HepG2 (cell line): ENCODE measurements at regions not wholly inside any gene's neighbourhood (a gene's known extent, or its start where the extent isn't known, plus 50 kb on each side); places are given as distances from the start of the nearest gene placed in this dataset.
"Not testable (repeated sequence)": the region's sequence is repeated elsewhere in the genome, so short reads cannot be mapped to it uniquely, and the experiment has no call there.

ENCODE experiments used
- ATAC-seq: fragments of 200-7000 bp; cut with Tn5 transposase; 3 replicates; pipeline ENCODE4 v1.9.1; 2020; ENCODE audit warnings: mild to moderate bottlenecking, moderate library complexity
- BruUV-seq: library from RNA; stranded (reverse); fragments of 400-500 nt; replicated peaks from 2 replicates; lab custom pipeline; 2021; lab: Mats Ljungman, UMichigan
- CTCF ChIA-PET: fragments of 300-600 bp; formaldehyde crosslinking; extraction: SDS; loops from one replicate; lab custom pipeline; 2021; ENCODE audit warnings: low total read pairs, inconsistent platforms, low intra/inter-chr PET ratio; lab: Yijun Ruan, JAX
- POLR2A ChIA-PET: fragments of 350-600 bp; sonication (Branson Sonifier 250); formaldehyde crosslinking; loops from one replicate; lab custom pipeline; 2020; ENCODE audit warnings: antibody characterized with exemption, inconsistent platforms; lab: Yijun Ruan, JAX
- DNase-seq: peaks from one replicate; pipeline ENCODE4 v3.0.0-alpha.2; 2015; ENCODE audit warnings: low spot score
- FAIRE-seq: peaks from 3 replicates; lab custom pipeline; 2011; peaks lifted over from hg19 to GRCh38; lab: Jason Lieb, UNC
- H2AFZ ChIP-seq: one replicate; pipeline ENCODE4 v1.6.1; 2011; ENCODE audit warnings: low read length, inconsistent platforms
- H3K27ac ChIP-seq: fragments of 300-600 bp; 3 replicates; pipeline ENCODE4 v1.8.0; 2011; ENCODE audit warnings: mixed run types, mild to moderate bottlenecking, mixed read lengths, low read length, inconsistent platforms; ENCODE audit not compliant: insufficient read depth; ENCODE audit errors: extremely low read length
- H3K27me3 ChIP-seq, 2 experiments: fragments of 200-600 bp in 1 of 2; 2 replicates in 1 of 2; 3 replicates in 1 of 2; pipeline versions ENCODE4 v1.6.0 to v1.8.0; 2011; ENCODE audit warnings: low read length in 2 of 2, mild to moderate bottlenecking in 2 of 2, moderate library complexity in 2 of 2, inconsistent platforms in 1 of 2; ENCODE audit not compliant: insufficient read depth in 2 of 2, control insufficient read depth in 1 of 2
- H3K36me3 ChIP-seq, 2 experiments: fragments of 200-600 bp in 1 of 2; replicated peaks in 1 of 2; 2 replicates in 1 of 2; 3 replicates in 1 of 2; pipeline versions ENCODE4 v1.5.1 to v1.8.0; 2011; ENCODE audit warnings: low read length in 2 of 2, inconsistent platforms in 1 of 2; ENCODE audit not compliant: insufficient read depth in 2 of 2, control insufficient read depth in 1 of 2
- H3K4me1 ChIP-seq: 2 replicates; pipeline ENCODE4 v1.5.1; 2012; ENCODE audit warnings: low read length, inconsistent platforms; ENCODE audit not compliant: insufficient read depth
- H3K4me2 ChIP-seq: 2 replicates; pipeline ENCODE4 v1.6.0; 2011; ENCODE audit warnings: low read depth, low read length, inconsistent platforms
- H3K4me3 ChIP-seq, 3 experiments: fragments of 200-600 bp in 1 of 3; sonication (generic), shearing (Covaris generic) in 1 of 3; replicated peaks in 1 of 3; 2 replicates each; pipeline ENCODE4 v1.5.1; 2011 to 2016; ENCODE audit warnings: low read length in 3 of 3, inconsistent platforms in 2 of 3, low read depth in 2 of 3, mild to moderate bottlenecking in 2 of 3, control low read depth in 1 of 3, mixed read lengths in 1 of 3; ENCODE audit not compliant: insufficient read depth in 1 of 3
- H3K79me2 ChIP-seq: one replicate; pipeline ENCODE4 v1.6.1; 2011; ENCODE audit warnings: low read length, inconsistent platforms; ENCODE audit not compliant: insufficient read depth
- H3K9ac ChIP-seq: 2 replicates; pipeline ENCODE4 v1.6.0; 2011; ENCODE audit warnings: mild to moderate bottlenecking, low read depth, low read length, inconsistent platforms; ENCODE audit not compliant: insufficient read depth
- H3K9me3 ChIP-seq: 2 replicates; pipeline ENCODE4 v1.5.1; 2012; ENCODE audit warnings: mild to moderate bottlenecking, low read length
- H4K20me1 ChIP-seq: 2 replicates; pipeline ENCODE4 v1.6.0; 2011; ENCODE audit warnings: inconsistent platforms, mild to moderate bottlenecking, low read length, moderate library complexity; ENCODE audit not compliant: insufficient read depth
- FOXA1 ChIP-seq, 2 experiments: fragments of 450-650 bp in 1 of 2; sonication (generic) in 1 of 2; formaldehyde crosslinking in 1 of 2; IDR thresholded peaks; 2 replicates each; pipeline versions ENCODE4 v1.4.0 to v1.6.1; 2016 to 2020; ENCODE audit warnings: missing genetic modification reagents in 1 of 2
- FOXA3 ChIP-seq: IDR thresholded peaks from 2 replicates; pipeline ENCODE4 v1.6.1; 2016; ENCODE audit warnings: missing genetic modification reagents, missing compliant biosample characterization
- ZMYM4 ChIP-seq: sonication (generic); formaldehyde crosslinking; IDR thresholded peaks from 2 replicates; pipeline ENCODE4 v1.8.1; 2023; ENCODE audit warnings: mild to moderate bottlenecking, missing genetic modification reagents
- WGBS: methylation state at CpG from one replicate; pipeline ENCODE4 v1.1.6; 2017; ENCODE audit warnings: low lambda C conversion rate; 5-methylcytosine and 5-hydroxymethylcytosine counted together
- in situ Hi-C: cut with HindIII; loops from 2 replicates; pipeline ENCODE4 v1.10.0; 2017; ENCODE audit warnings: low pct_unique_long_range_greater_than_20kb; ENCODE audit not compliant: extremely low pct_ligation_motif_present
- intact Hi-C: fragments of 100-400 bp; cut with micrococcal nuclease; formaldehyde crosslinking; loops from one replicate; pipeline ENCODE4 v1.10.0; 2022; ENCODE audit not compliant: unreplicated experiment
- TF ChIP-seq, protein P1 (sequence below): sonication (generic); formaldehyde crosslinking; IDR thresholded peaks from 2 replicates; pipeline ENCODE4 v1.4.0; 2020; ENCODE audit warnings: missing genetic modification reagents, borderline replicate concordance

DNA sequence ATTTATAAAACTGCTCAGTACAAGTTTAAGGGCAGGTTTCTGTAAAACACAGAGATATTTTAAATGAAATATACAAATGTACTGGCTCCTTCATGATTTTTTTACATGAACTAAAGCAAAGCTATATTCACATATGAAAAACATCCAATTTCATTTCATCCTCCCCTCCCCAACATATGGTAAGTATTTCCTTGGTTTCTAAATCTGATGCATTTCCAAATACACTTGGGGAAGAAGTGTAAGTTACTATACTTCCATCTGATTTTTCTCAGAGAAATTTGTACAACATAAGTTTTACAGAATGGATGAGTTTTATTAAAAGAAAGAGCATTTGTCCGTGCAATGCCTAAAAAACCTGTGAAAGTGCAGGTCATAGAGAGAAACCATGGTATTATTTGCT lies 109.0 kb upstream of the POMZP3 start:
- POLR2A ChIA-PET, H3K9me3 ChIP-seq, in situ Hi-C loops, ATAC-seq, H3K36me3 ChIP-seq, H2AFZ ChIP-seq, intact Hi-C loops, FAIRE-seq, BruUV-seq, H3K9ac ChIP-seq, CTCF ChIA-PET, H3K27ac ChIP-seq, H3K4me3 ChIP-seq, H3K79me2 ChIP-seq, H3K27me3 ChIP-seq, H4K20me1 ChIP-seq, DNase-seq, H3K4me1 ChIP-seq, H3K4me2 ChIP-seq: not testable (repeated sequence)
- WGBS = 29% methylated on average over 1 of the region's 1 CpG

DNA sequence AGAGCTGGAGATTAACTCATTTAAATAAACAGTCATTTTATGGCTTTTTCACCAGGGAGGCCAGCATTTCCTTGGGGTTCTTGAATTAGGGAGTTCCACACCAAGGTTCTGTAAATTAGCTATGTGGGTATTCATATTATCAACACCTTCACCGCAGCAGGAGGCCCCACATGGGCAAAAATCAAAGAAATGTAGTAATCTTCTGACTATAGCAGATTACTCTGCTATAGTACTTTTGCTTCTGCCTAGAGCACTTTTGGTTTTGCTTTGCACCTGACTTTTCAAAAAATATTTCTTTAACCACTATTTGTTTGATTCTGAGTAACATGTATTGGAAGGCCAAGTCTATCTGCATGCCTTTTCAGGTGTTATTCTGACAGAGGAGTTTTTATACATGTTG lies 108.6 kb upstream of the POMZP3 start:
- not testable (repeated sequence) for H3K9me3 ChIP-seq, ATAC-seq

DNA sequence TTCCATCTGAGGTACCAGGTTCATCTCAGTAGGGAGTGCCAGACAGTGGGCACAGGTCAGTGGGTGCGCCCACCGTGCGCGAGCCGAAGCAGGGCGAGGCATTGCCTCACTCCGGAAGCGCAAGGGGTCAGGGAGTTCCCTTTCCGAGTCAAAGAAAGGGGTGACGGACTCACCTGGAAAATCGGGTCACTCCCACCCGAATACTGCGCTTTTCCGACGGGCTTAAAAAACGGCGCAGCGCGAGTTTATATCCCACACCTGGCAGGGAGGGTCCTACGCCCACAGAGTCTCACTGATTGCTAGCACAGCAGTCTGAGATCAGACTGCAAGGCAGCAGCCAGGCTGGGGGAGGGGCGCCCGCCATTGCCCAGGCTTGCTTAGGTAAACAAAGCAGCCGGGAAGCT lies 101.5 kb upstream of the POMZP3 start:
- not testable (repeated sequence) for H3K27ac ChIP-seq; BruUV-seq; H3K36me3 ChIP-seq; H2AFZ ChIP-seq; TF ChIP-seq FOXA1 (IDR thresholded peaks at IDR 0.05)
- TF ChIP-seq, protein P1, sequence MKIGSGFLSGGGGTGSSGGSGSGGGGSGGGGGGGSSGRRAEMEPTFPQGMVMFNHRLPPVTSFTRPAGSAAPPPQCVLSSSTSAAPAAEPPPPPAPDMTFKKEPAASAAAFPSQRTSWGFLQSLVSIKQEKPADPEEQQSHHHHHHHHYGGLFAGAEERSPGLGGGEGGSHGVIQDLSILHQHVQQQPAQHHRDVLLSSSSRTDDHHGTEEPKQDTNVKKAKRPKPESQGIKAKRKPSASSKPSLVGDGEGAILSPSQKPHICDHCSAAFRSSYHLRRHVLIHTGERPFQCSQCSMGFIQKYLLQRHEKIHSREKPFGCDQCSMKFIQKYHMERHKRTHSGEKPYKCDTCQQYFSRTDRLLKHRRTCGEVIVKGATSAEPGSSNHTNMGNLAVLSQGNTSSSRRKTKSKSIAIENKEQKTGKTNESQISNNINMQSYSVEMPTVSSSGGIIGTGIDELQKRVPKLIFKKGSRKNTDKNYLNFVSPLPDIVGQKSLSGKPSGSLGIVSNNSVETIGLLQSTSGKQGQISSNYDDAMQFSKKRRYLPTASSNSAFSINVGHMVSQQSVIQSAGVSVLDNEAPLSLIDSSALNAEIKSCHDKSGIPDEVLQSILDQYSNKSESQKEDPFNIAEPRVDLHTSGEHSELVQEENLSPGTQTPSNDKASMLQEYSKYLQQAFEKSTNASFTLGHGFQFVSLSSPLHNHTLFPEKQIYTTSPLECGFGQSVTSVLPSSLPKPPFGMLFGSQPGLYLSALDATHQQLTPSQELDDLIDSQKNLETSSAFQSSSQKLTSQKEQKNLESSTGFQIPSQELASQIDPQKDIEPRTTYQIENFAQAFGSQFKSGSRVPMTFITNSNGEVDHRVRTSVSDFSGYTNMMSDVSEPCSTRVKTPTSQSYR = peak; percentile 81
- peak; percentile 68 for TF ChIP-seq FOXA1 (CRISPR knock-in tag; IDR thresholded peaks at IDR 0.05)
- TF ChIP-seq ZMYM4 (CRISPR knock-in tag) = 0 out of 2 replicates have a peak, but pooled peaks have one; percentile 19
- peak; percentile 37; the same call in 1 of the 2 replicates for TF ChIP-seq FOXA3
- TF ChIP-seq, all 625 proteins: peak for 4; not testable (repeated sequence) for 621
- WGBS = 89% methylated on average over 19 of the region's 23 CpGs
- H3K27me3 ChIP-seq, FAIRE-seq, H3K79me2 ChIP-seq, in situ Hi-C loops, DNase-seq, CTCF ChIA-PET, H4K20me1 ChIP-seq, H3K4me3 ChIP-seq, H3K4me1 ChIP-seq, POLR2A ChIA-PET, H3K9me3 ChIP-seq, H3K4me2 ChIP-seq, H3K9ac ChIP-seq, intact Hi-C loops, ATAC-seq: not testable (repeated sequence)

More for the DNA sequence above, 108.6 kb upstream of the POMZP3 start:
- WGBS = 11% methylated on average over 1 of the region's 1 CpG
- H3K9ac ChIP-seq, H3K4me1 ChIP-seq, H2AFZ ChIP-seq, FAIRE-seq, POLR2A ChIA-PET, H3K27ac ChIP-seq, H3K27me3 ChIP-seq, H3K79me2 ChIP-seq, intact Hi-C loops, BruUV-seq, in situ Hi-C loops, H3K4me2 ChIP-seq, H3K4me3 ChIP-seq, CTCF ChIA-PET, H4K20me1 ChIP-seq, DNase-seq, H3K36me3 ChIP-seq: not testable (repeated sequence)
